H9 (cell line): ENCODE measurements at regions not wholly inside any gene's neighbourhood (a gene's known extent, or its start where the extent isn't known, plus 50 kb on each side); places are given as distances from the start of the nearest gene placed in this dataset.

Experiments
- DNase-seq: peaks from one replicate; pipeline ENCODE4 v3.0.0-alpha.2; 2017
- H2AFZ ChIP-seq: one replicate; pipeline ENCODE4 v1.6.1; 2013; ENCODE audit warnings: mild to moderate bottlenecking, low read length, control low read depth, moderate library complexity
- H2AK5ac ChIP-seq: 2 replicates; pipeline ENCODE4 v1.6.1; 2013; ENCODE audit warnings: low read length, control low read depth, mixed read lengths; ENCODE audit not compliant: insufficient read length
- H2BK120ac ChIP-seq: one replicate; pipeline ENCODE4 v1.6.1; 2013; ENCODE audit warnings: low read depth, mild to moderate bottlenecking, low read length, control low read depth, inconsistent platforms; ENCODE audit not compliant: poor library complexity, severe bottlenecking
- H2BK12ac ChIP-seq: 2 replicates; pipeline ENCODE4 v1.6.1; 2013; ENCODE audit warnings: low read length, control low read depth, mixed read lengths, low read depth; ENCODE audit not compliant: insufficient read length
- H2BK15ac ChIP-seq: 2 replicates; pipeline ENCODE4 v1.6.1; 2013; ENCODE audit warnings: low read depth, low read length, control low read depth
- H2BK20ac ChIP-seq: one replicate; pipeline ENCODE4 v1.6.1; 2013; ENCODE audit warnings: low read depth, mild to moderate bottlenecking, low read length, control low read depth, inconsistent platforms; ENCODE audit not compliant: poor library complexity, severe bottlenecking
- H2BK5ac ChIP-seq: 2 replicates; pipeline ENCODE4 v1.6.1; 2013; ENCODE audit warnings: low read length, control low read depth, mixed read lengths; ENCODE audit not compliant: insufficient read length
- H3K14ac ChIP-seq: 2 replicates; pipeline ENCODE4 v1.6.1; 2013; ENCODE audit warnings: low read length, control low read depth; ENCODE audit not compliant: insufficient read depth
- H3K18ac ChIP-seq: 2 replicates; pipeline ENCODE4 v1.6.1; 2013; ENCODE audit warnings: low read depth, mild to moderate bottlenecking, mixed read lengths, low read length, control low read depth; ENCODE audit not compliant: insufficient read length
- H3K23ac ChIP-seq: 2 replicates; pipeline ENCODE4 v1.6.1; 2013; ENCODE audit warnings: low read length, control low read depth, mixed read lengths, low read depth; ENCODE audit not compliant: insufficient read length
- H3K23me2 ChIP-seq: 2 replicates; pipeline ENCODE4 v1.6.1; 2013; ENCODE audit warnings: low read depth, mild to moderate bottlenecking, mixed read lengths, low read length, control low read depth; ENCODE audit not compliant: insufficient read length, poor library complexity, severe bottlenecking
- H3K27ac ChIP-seq: 2 replicates; pipeline ENCODE4 v1.5.1; 2013; ENCODE audit warnings: low read length, control low read depth, mixed read lengths, low read depth; ENCODE audit not compliant: insufficient read length
- H3K27me3 ChIP-seq: 2 replicates; pipeline ENCODE4 v1.6.1; 2013; ENCODE audit warnings: low read length, control low read depth, inconsistent platforms; ENCODE audit not compliant: insufficient read depth
- H3K4ac ChIP-seq: 2 replicates; pipeline ENCODE4 v1.6.1; 2013; ENCODE audit warnings: low read depth, mild to moderate bottlenecking, control low read depth, inconsistent platforms, low read length, moderate library complexity
- H3K4me1 ChIP-seq: 2 replicates; pipeline ENCODE4 v1.6.1; 2013; ENCODE audit warnings: low read length, control low read depth, inconsistent platforms; ENCODE audit not compliant: insufficient read depth
- H3K4me2 ChIP-seq: 2 replicates; pipeline ENCODE4 v1.6.1; 2013; ENCODE audit warnings: low read length, control low read depth, mixed read lengths; ENCODE audit not compliant: insufficient read length, insufficient read depth
- H3K56ac ChIP-seq: 2 replicates; pipeline ENCODE4 v1.6.1; 2013; ENCODE audit warnings: low read depth, mild to moderate bottlenecking, mixed read lengths, low read length, control low read depth; ENCODE audit not compliant: insufficient read length
- H3K79me1 ChIP-seq: 2 replicates; pipeline ENCODE4 v1.6.1; 2013; ENCODE audit warnings: low read depth, mild to moderate bottlenecking, moderate library complexity, low read length, control low read depth, inconsistent platforms; ENCODE audit not compliant: insufficient read depth, poor library complexity, severe bottlenecking
- H3K79me2 ChIP-seq: 2 replicates; pipeline ENCODE4 v1.6.1; 2013; ENCODE audit warnings: low read length, control low read depth, inconsistent platforms; ENCODE audit not compliant: insufficient read depth
- H3K9ac ChIP-seq: 2 replicates; pipeline ENCODE4 v1.6.1; 2013; ENCODE audit warnings: low read length, control low read depth, mixed read lengths; ENCODE audit not compliant: insufficient read length; ENCODE audit errors: extremely low read depth
- H3K9me3 ChIP-seq: one replicate; pipeline ENCODE4 v1.6.1; 2013; ENCODE audit warnings: low read depth, low read length, inconsistent platforms; ENCODE audit not compliant: control insufficient read depth
- H3T11ph ChIP-seq: one replicate; pipeline ENCODE4 v1.6.1; 2013; ENCODE audit warnings: mild to moderate bottlenecking, low read length, control low read depth, inconsistent platforms
- H4K20me1 ChIP-seq: one replicate; pipeline ENCODE4 v1.6.1; 2013; ENCODE audit not compliant: control insufficient read depth, insufficient read length, insufficient read depth
- H4K5ac ChIP-seq: 2 replicates; pipeline ENCODE4 v1.6.1; 2013; ENCODE audit warnings: low read depth, mild to moderate bottlenecking, mixed read lengths, low read length, control low read depth; ENCODE audit not compliant: insufficient read length
- H4K8ac ChIP-seq: replicated peaks from 2 replicates; pipeline ENCODE4 v1.6.1; 2013; ENCODE audit warnings: low read length, control low read depth, mixed read lengths, low read depth; ENCODE audit not compliant: insufficient read length
- H4K91ac ChIP-seq: 2 replicates; pipeline ENCODE4 v1.6.1; 2013; ENCODE audit warnings: low read depth, mild to moderate bottlenecking, moderate library complexity, mixed read lengths, low read length, control low read depth; ENCODE audit not compliant: insufficient read length
- H3K27ac Mint-ChIP-seq, 3 experiments: 2 replicates in 2 of 3; 3 replicates in 1 of 3; pipeline ENCODE4 v1.8.0; 2020 to 2021; ENCODE audit warnings: mixed read lengths in 3 of 3, mild to moderate bottlenecking in 1 of 3, moderate library complexity in 1 of 3
- H3K27me3 Mint-ChIP-seq: 2 replicates; pipeline ENCODE4 v1.8.0; 2021; ENCODE audit warnings: low read depth, mild to moderate bottlenecking, moderate library complexity, mixed read lengths
- H3K36me3 Mint-ChIP-seq, 3 experiments: 2 replicates in 2 of 3; 3 replicates in 1 of 3; pipeline ENCODE4 v1.8.0; 2020 to 2021; ENCODE audit warnings: low read depth in 3 of 3, mixed read lengths in 3 of 3; ENCODE audit not compliant: insufficient read depth in 1 of 3
- H3K4me1 Mint-ChIP-seq, 2 experiments: 2 replicates each; pipeline ENCODE4 v1.8.0; 2020; ENCODE audit warnings: mixed read lengths in 2 of 2
- H3K4me3 Mint-ChIP-seq, 2 experiments: 2 replicates in 1 of 2; 3 replicates in 1 of 2; pipeline ENCODE4 v1.8.0; 2020 to 2021; ENCODE audit warnings: mild to moderate bottlenecking in 2 of 2, mixed read lengths in 2 of 2, moderate library complexity in 1 of 2
- H3K9me3 Mint-ChIP-seq, 2 experiments: 2 replicates in 1 of 2; 3 replicates in 1 of 2; pipeline ENCODE4 v1.8.0; 2020; ENCODE audit warnings: mild to moderate bottlenecking in 2 of 2, mixed read lengths in 2 of 2, moderate library complexity in 1 of 2
- WGBS: extraction: QIAGEN DNeasy Blood & Tissue Kit; methylation state at CpG from one replicate; pipeline ENCODE4 v1.1.7; 2013; ENCODE audit warnings: missing lambda C conversion rate, low lambda C conversion rate, mixed read lengths; ENCODE audit not compliant: insufficient read length; ENCODE audit errors: extremely low coverage; 5-methylcytosine and 5-hydroxymethylcytosine counted together
- TF ChIP-seq, protein P1 (sequence below): fragments of 200-600 bp; sonication (generic); conservative IDR thresholded peaks from 3 replicates; pipeline ENCODE4 v1.8.0; 2021; ENCODE audit warnings: antibody characterized with exemption, mild to moderate bottlenecking

DNA sequence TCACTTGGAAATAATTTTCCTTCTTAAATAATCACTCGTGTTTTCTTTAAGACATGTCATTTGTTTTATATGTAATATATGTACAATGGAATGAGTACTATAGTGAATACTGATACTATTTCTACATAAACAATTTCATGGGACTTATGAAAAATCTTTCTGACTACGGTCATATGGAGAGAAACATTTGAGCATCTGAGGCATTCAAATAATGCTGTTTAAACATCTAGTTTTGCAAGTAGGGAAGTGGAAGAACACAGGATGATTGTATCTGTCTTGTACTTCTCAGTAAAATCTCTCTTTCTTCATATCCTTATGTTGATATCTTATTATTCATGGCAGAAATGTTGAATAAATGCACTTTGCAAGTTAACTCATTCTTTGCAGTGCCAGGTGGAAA, 599.5 kb upstream of the KCNMB2 start:
- H3K4me3 Mint-ChIP-seq: no peak overlapping the region

More for the DNA sequence above, 599.5 kb upstream of the KCNMB2 start:
- H3K4ac ChIP-seq: no peak overlapping the region
- H4K91ac ChIP-seq: no peak overlapping the region
- H3K9me3 ChIP-seq: no peaks in the 10 kb centered on the region
- no peak overlapping the region for H3K4me2 ChIP-seq
- Mint-ChIP-seq H3K4me1 (peaks cover 5 to 6% of the 10 kb centered on the region in 2 experiments), H3K27ac (no peak overlapping the region), H3K27me3 (no peaks in the 10 kb centered on the region), H3K9me3 (no peaks in the 10 kb centered on the region), H3K36me3 (no peaks in the 10 kb centered on the region)
- H2BK120ac ChIP-seq: no peak overlapping the region
- no peaks in the 10 kb centered on the region for H3K79me1 ChIP-seq
- no peak overlapping the region for H4K8ac ChIP-seq
- no peak overlapping the region for H2BK12ac ChIP-seq
- H3K56ac ChIP-seq: no peak overlapping the region
- H4K20me1 ChIP-seq: no peaks in the 10 kb centered on the region
- H2AK5ac ChIP-seq: no peak overlapping the region
- no peaks in the 10 kb centered on the region for H3K79me2 ChIP-seq
- no peak overlapping the region for H2AFZ ChIP-seq
- no peak overlapping the region for H2BK5ac ChIP-seq
- DNase-seq: no peak
- no peak overlapping the region for H3K18ac ChIP-seq
- H3K23ac ChIP-seq: no peak overlapping the region
- no peak overlapping the region for H3T11ph ChIP-seq
- no CpG with 5 or more reads among the region's 2 CpGs for WGBS
- no peak overlapping the region for H4K5ac ChIP-seq
- no peaks in the 10 kb centered on the region for H3K27me3 ChIP-seq
- H2BK20ac ChIP-seq: no peak overlapping the region
- no peak overlapping the region for H3K27ac ChIP-seq
- no peak overlapping the region for H2BK15ac ChIP-seq
- no peaks in the 10 kb centered on the region for H3K23me2 ChIP-seq
- no peaks in the 10 kb centered on the region for H3K4me1 ChIP-seq
- H3K9ac ChIP-seq: no peak overlapping the region
- TF ChIP-seq, protein P1, sequence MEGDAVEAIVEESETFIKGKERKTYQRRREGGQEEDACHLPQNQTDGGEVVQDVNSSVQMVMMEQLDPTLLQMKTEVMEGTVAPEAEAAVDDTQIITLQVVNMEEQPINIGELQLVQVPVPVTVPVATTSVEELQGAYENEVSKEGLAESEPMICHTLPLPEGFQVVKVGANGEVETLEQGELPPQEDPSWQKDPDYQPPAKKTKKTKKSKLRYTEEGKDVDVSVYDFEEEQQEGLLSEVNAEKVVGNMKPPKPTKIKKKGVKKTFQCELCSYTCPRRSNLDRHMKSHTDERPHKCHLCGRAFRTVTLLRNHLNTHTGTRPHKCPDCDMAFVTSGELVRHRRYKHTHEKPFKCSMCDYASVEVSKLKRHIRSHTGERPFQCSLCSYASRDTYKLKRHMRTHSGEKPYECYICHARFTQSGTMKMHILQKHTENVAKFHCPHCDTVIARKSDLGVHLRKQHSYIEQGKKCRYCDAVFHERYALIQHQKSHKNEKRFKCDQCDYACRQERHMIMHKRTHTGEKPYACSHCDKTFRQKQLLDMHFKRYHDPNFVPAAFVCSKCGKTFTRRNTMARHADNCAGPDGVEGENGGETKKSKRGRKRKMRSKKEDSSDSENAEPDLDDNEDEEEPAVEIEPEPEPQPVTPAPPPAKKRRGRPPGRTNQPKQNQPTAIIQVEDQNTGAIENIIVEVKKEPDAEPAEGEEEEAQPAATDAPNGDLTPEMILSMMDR: no peak
- H3K14ac ChIP-seq: no peak overlapping the region
